ENCODE measurements at regions not wholly inside any gene's neighbourhood (a gene's known extent, or its start where the extent isn't known, plus 50 kb on each side); places are given as distances from the start of the nearest gene placed in this dataset.

- H3K27ac ChIP-seq, result peak overlapping the region in 1 of 4 donors; percentile 28
- in situ Hi-C loops (cut with MboI; ENCODE audit: low sequenced_read_pairs in 4 of 4) (no loop called here), intact Hi-C loops (cut with DNase I; ENCODE audit: low total_unique reads) (loop anchor here (10.0 kb wide), 3 partner anchors 124 to 466 kb away; partner anchors contain the start of gene KCNE4)
- no peaks in the 10 kb centered on the region for H3K36me3 ChIP-seq
- peak in 1 of 2 donors; percentile 53 for ATAC-seq
- no peaks in the 10 kb centered on the region for H3K9me3 ChIP-seq
- DNase-seq, result no peak
- no peaks in the 10 kb centered on the region for H3K4me1 ChIP-seq
- H3K4me3 ChIP-seq, result no peak overlapping the region
- no peaks in the 10 kb centered on the region for H3K27me3 ChIP-seq
- no peak for TF ChIP-seq POLR2A (IDR thresholded peaks at IDR 0.05)
- TF ChIP-seq CTCF (IDR thresholded peaks at IDR 0.05 in 4 of 5, conservative IDR thresholded peaks at IDR 0.05 in 1 of 5), result no peak
Observed at GRCh38 chr2:223460774-223461211, 141.4 kb downstream of the SCG2 start.

GRCh38 chr2:223464071-223464470, 138.1 kb downstream of the SCG2 start:
- no peaks in the 10 kb centered on the region for H3K36me3 ChIP-seq
- peaks cover 0 to 4% of the 10 kb centered on the region in 2 donors for H3K4me1 ChIP-seq
- intact Hi-C loops (cut with DNase I; ENCODE audit: low total_unique reads) (loop anchor here (10.0 kb wide), 3 partner anchors 121 to 469 kb away; partner anchors contain the start of gene KCNE4), in situ Hi-C loops (cut with MboI; ENCODE audit: low sequenced_read_pairs in 4 of 4) (no loop called here)
- no peak overlapping the region for H3K4me3 ChIP-seq
- ATAC-seq (no peak), DNase-seq (no peak)
- H3K9me3 ChIP-seq, result no peaks in the 10 kb centered on the region
- no peaks in the 10 kb centered on the region for H3K27me3 ChIP-seq
- H3K27ac ChIP-seq, result no peak overlapping the region
- no peak for TF ChIP-seq POLR2A (IDR thresholded peaks at IDR 0.05)
- TF ChIP-seq CTCF (IDR thresholded peaks at IDR 0.05 in 4 of 5, conservative IDR thresholded peaks at IDR 0.05 in 1 of 5), result no peak

- Histone ChIP-seq H3K27me3 (no peaks in the 10 kb centered on the region), H3K27ac (peak overlapping the region; percentile 19 to 58 (median 42)), H3K4me3 (no peak overlapping the region), H3K4me1 (peaks cover 0 to 4% of the 10 kb centered on the region in 2 donors), H3K9me3 (no peaks in the 10 kb centered on the region), H3K36me3 (no peaks in the 10 kb centered on the region)
- intact Hi-C loops (cut with DNase I; ENCODE audit: low total_unique reads) (loop anchor here (10.0 kb wide), 3 partner anchors 119 to 471 kb away; partner anchors contain the start of gene KCNE4), in situ Hi-C loops (cut with MboI; ENCODE audit: low sequenced_read_pairs in 4 of 4) (no loop called here)
- peak; percentile 95 to 99 for ATAC-seq
- TF ChIP-seq CTCF (IDR thresholded peaks at IDR 0.05 in 4 of 5, conservative IDR thresholded peaks at IDR 0.05 in 1 of 5) (no peak), POLR2A (IDR thresholded peaks at IDR 0.05) (no peak)
- DNase-seq, result peak; percentile 64 to 92
Observed at GRCh38 chr2:223465793-223466192, 136.4 kb downstream of the SCG2 start.

GRCh38 chr2:223467196-223467595, 135.0 kb downstream of the SCG2 start:
- no peak overlapping the region for H3K4me3 ChIP-seq
- H3K27me3 ChIP-seq, result no peaks in the 10 kb centered on the region
- H3K9me3 ChIP-seq, result no peaks in the 10 kb centered on the region
- H3K4me1 ChIP-seq, result peaks cover 0 to 4% of the 10 kb centered on the region in 2 donors
- H3K36me3 ChIP-seq, result no peaks in the 10 kb centered on the region
- ATAC-seq (no peak), DNase-seq (no peak)
- in situ Hi-C loops (cut with MboI; ENCODE audit: low sequenced_read_pairs in 4 of 4) (no loop called here), intact Hi-C loops (cut with DNase I; ENCODE audit: low total_unique reads) (loop anchor here (10.0 kb wide), 3 partner anchors 118 to 472 kb away; partner anchors contain the start of gene KCNE4)
- TF ChIP-seq POLR2A (IDR thresholded peaks at IDR 0.05) (no peak), CTCF (IDR thresholded peaks at IDR 0.05 in 4 of 5, conservative IDR thresholded peaks at IDR 0.05 in 1 of 5) (no peak)
- H3K27ac ChIP-seq, result no peak overlapping the region

All from gastrocnemius medialis (tissue), 4 donors.